Activated B cell treated with CpG ODN at 0.5 μM for 24 hours (primary cell): ENCODE measurements at regions not wholly inside any gene's neighbourhood (a gene's known extent, or its start where the extent isn't known, plus 50 kb on each side); places are given as distances from the start of the nearest gene placed in this dataset.

Source experiments
- ATAC-seq: fragments of 200-7000 bp; cut with Tn5 transposase; one replicate; pipeline ENCODE4 v1.10.0; 2021; ENCODE audit warnings: low read depth, mild to moderate bottlenecking, moderate library complexity
- CTCF ChIA-PET: fragments of 350-600 bp; sonication (Branson Sonifier 250); formaldehyde crosslinking; loops from one replicate; lab custom pipeline; 2021; ENCODE audit warnings: antibody characterized with exemption; lab: Charles Lee
- POLR2A ChIA-PET: fragments of 350-600 bp; sonication (Branson Sonifier 250); formaldehyde crosslinking; loops from one replicate; lab custom pipeline; 2021; ENCODE audit warnings: antibody characterized with exemption; lab: Charles Lee
- DNase-seq: peaks from one replicate; pipeline ENCODE4 v3.0.0; 2022
- H3K27ac Mint-ChIP-seq: one replicate; pipeline ENCODE4 v1.8.0; 2020; ENCODE audit warnings: mixed read lengths
- H3K27me3 Mint-ChIP-seq: one replicate; pipeline ENCODE4 v1.8.0; 2021; ENCODE audit warnings: mixed read lengths
- H3K36me3 Mint-ChIP-seq: one replicate; pipeline ENCODE4 v1.8.0; 2021; ENCODE audit warnings: low read depth, mixed read lengths
- H3K4me1 Mint-ChIP-seq: one replicate; pipeline ENCODE4 v1.8.0; 2021; ENCODE audit warnings: mixed read lengths
- H3K4me3 Mint-ChIP-seq: one replicate; pipeline ENCODE4 v1.8.0; 2020; ENCODE audit warnings: mild to moderate bottlenecking, mixed read lengths
- H3K9me3 Mint-ChIP-seq: one replicate; pipeline ENCODE4 v1.8.0; 2020; ENCODE audit warnings: mixed read lengths
- CTCF ChIP-seq: fragments of 200-600 bp; IDR thresholded peaks from one replicate; pipeline ENCODE4 v1.8.0; 2022; ENCODE audit warnings: antibody characterized with exemption, mild to moderate bottlenecking
- intact Hi-C: fragments of 100-400 bp; cut with micrococcal nuclease; formaldehyde crosslinking; loops from one replicate; pipeline ENCODE4 v1.15.1; 2024

GRCh38 chr10:10623958-10624566, 393.6 kb upstream of the CELF2 start:
- H3K4me1 Mint-ChIP-seq, result no peaks in the 10 kb centered on the region
- ChIA-PET POLR2A (no interaction called here), CTCF (no interaction called here)
- TF ChIP-seq CTCF, result no peak
- intact Hi-C loops, result no loop called here
- no peak overlapping the region for H3K4me3 Mint-ChIP-seq
- no peaks in the 10 kb centered on the region for H3K27me3 Mint-ChIP-seq
- H3K36me3 Mint-ChIP-seq, result no peaks in the 10 kb centered on the region
- no peaks in the 10 kb centered on the region for H3K9me3 Mint-ChIP-seq
- no peak overlapping the region for H3K27ac Mint-ChIP-seq
- DNase-seq (no peak), ATAC-seq (no peak)

GRCh38 chr10:10624567-10624962, 393.1 kb upstream of the CELF2 start:
- intact Hi-C loops, result no loop called here
- no peaks in the 10 kb centered on the region for H3K36me3 Mint-ChIP-seq
- CTCF ChIA-PET, result no interaction called here
- DNase-seq, result no peak
- no peaks in the 10 kb centered on the region for H3K9me3 Mint-ChIP-seq
- ATAC-seq, result no peak
- TF ChIP-seq CTCF, result no peak
- POLR2A ChIA-PET, result no interaction called here
- H3K27ac Mint-ChIP-seq, result no peak overlapping the region
- H3K4me1 Mint-ChIP-seq, result no peaks in the 10 kb centered on the region
- H3K27me3 Mint-ChIP-seq, result no peaks in the 10 kb centered on the region
- no peak overlapping the region for H3K4me3 Mint-ChIP-seq

- ChIA-PET CTCF (no interaction called here), POLR2A (no interaction called here)
- Mint-ChIP-seq H3K27ac (no peak overlapping the region), H3K4me1 (no peaks in the 10 kb centered on the region), H3K9me3 (no peaks in the 10 kb centered on the region), H3K27me3 (no peaks in the 10 kb centered on the region), H3K36me3 (no peaks in the 10 kb centered on the region), H3K4me3 (no peak overlapping the region)
- intact Hi-C loops, result no loop called here
- DNase-seq (no peak), ATAC-seq (no peak)
- TF ChIP-seq CTCF, result no peak
Observed at GRCh38 chr10:10625491-10625890, 392.2 kb upstream of the CELF2 start.

GRCh38 chr10:10626734-10627133, 390.9 kb upstream of the CELF2 start:
- H3K36me3 Mint-ChIP-seq, result no peaks in the 10 kb centered on the region
- no peaks in the 10 kb centered on the region for H3K4me1 Mint-ChIP-seq
- no peaks in the 10 kb centered on the region for H3K27me3 Mint-ChIP-seq
- POLR2A ChIA-PET, result no interaction called here
- no peak for DNase-seq
- no peak for ATAC-seq
- H3K9me3 Mint-ChIP-seq, result no peaks in the 10 kb centered on the region
- no peak overlapping the region for H3K4me3 Mint-ChIP-seq
- CTCF ChIA-PET, result no interaction called here
- H3K27ac Mint-ChIP-seq, result no peak overlapping the region
- intact Hi-C loops, result no loop called here
- no peak for TF ChIP-seq CTCF

GRCh38 chr10:10627414-10627813, 390.3 kb upstream of the CELF2 start:
- no peak for ATAC-seq
- TF ChIP-seq CTCF, result no peak
- Mint-ChIP-seq H3K36me3 (no peaks in the 10 kb centered on the region), H3K4me3 (no peak overlapping the region), H3K9me3 (no peaks in the 10 kb centered on the region), H3K27ac (no peak overlapping the region), H3K4me1 (no peaks in the 10 kb centered on the region), H3K27me3 (no peaks in the 10 kb centered on the region)
- POLR2A ChIA-PET, result no interaction called here
- CTCF ChIA-PET, result no interaction called here
- no peak for DNase-seq
- intact Hi-C loops, result no loop called here
